IPS-NIHi7 (cell line): ENCODE measurements at regions not wholly inside any gene's neighbourhood (a gene's known extent, or its start where the extent isn't known, plus 50 kb on each side); places are given as distances from the start of the nearest gene placed in this dataset.
"Not testable (repeated sequence)": the region's sequence is repeated elsewhere in the genome, so short reads cannot be mapped to it uniquely, and the experiment has no call there.

Experiments
- DNase-seq: peaks from one replicate; pipeline ENCODE4 v3.0.0; 2012; ENCODE audit warnings: mixed read lengths; ENCODE audit errors: extremely low spot score

DNA sequence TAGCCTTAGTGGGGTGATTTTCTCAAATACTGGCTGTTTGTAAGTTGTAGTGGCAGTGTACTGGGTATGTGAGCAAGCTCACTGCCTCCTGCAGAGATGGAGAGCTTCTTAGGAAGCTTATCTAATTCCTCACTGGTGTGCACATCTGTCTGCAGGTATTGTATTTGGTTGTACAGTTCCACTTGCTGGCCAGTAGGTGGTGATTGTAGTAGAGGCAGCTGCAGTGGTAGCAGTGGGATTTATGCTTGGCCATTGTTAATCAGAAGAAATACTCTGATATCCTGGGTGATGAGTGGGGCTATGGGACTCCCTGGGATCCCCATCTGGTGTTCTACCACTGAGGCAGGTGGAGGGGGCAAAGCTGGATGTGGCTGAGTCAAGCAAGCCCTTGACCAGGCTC lies 276.1 kb upstream of the SPAG17 start:
- DNase-seq = peak; percentile 23

DNA sequence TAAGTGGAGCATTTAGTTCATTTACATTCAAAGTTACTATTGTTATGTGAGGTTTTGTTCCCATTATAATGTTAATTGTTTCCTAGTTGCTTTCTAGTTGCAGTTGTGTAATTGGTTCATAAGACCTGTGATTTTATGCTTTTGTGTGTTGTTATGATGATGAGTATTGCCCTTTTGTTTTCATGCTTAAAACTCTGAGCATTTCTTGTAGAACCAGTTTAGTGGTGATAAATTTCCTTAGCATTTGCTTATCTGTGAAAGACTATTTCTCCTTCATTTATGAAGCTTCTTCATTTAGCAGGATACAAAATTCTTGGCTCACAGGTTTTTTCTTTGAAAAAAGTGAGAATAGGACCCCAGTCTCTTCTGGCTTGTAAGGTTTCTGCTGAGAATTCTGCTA lies 274.8 kb upstream of the SPAG17 start:
- no peak for DNase-seq

DNA sequence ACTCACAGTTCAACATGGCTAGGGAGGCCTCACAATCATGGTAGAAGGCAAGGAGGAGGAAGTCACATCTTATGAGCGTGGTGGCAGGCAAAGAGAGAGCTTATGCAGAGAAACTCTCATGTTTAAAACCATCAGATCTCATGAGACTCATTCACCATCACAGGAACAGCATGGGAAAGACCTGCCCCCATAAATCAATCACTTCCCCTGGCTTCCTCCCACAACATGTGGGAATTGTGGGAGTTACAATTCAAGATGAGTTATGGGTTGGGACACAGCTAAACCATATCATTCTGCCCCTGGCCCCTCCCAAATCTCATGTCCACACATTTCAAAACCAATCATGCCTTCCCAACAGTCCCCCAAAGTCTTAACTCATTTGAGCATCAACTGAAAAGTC lies 268.8 kb upstream of the SPAG17 start:
- not testable (repeated sequence) for DNase-seq

DNA sequence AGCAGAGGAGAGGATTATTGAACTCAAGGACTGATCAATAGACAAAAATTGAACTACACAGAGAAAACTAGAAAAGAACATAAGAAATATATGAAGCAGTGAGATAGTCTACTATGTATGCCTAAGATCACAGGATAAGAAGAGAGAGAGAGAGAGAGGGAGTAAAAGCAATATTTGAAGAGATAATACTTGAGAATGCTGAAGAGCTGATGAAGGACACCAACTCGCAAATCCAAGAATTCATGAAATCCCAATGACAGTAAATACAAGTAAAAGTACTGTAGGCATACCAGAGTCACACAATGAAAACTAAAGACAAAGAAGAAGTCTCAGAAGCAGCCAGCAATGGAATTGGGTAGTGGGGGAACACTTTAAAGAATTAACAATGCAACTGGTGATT lies 260.1 kb upstream of the SPAG17 start:
- no peak for DNase-seq

DNA sequence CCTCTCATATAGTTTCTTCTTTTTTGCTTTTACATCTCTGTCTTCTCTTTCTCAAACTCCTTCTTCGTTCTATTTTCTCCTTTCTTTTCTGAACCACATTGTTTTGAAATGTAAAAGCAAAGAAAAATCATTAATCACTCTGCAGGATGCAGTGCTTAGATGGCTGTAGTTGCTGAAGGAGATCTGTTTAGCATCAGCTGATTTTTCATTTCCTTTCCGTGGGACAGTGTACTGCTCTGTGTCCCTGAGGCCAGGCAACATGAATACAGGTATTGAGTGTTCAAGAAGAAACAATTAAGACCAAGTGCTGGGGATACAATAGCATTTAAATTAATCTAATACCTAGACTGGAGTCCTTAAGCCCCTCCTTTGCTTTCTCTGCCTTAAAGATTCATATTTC lies 257.2 kb upstream of the SPAG17 start:
- DNase-seq = no peak

DNA sequence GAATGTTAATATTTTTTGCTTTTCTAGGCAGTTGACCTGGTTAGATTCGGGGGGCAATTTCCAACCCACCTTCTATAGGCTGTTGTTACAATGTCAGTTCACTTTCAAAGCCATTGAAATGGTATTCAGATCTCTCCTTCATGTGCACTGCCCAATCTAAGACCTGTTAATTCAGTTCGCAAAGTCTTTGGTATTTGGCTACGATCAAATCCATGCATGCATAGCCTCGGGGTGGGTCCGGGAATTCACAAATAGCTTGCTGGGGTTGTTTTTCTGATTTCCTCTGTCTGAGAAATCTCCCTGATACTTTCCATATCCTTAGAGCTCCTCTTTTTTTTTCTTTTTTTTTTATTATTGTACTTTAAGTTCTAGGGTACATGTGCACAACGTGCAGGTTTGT lies 252.6 kb upstream of the SPAG17 start:
- no peak for DNase-seq

DNA sequence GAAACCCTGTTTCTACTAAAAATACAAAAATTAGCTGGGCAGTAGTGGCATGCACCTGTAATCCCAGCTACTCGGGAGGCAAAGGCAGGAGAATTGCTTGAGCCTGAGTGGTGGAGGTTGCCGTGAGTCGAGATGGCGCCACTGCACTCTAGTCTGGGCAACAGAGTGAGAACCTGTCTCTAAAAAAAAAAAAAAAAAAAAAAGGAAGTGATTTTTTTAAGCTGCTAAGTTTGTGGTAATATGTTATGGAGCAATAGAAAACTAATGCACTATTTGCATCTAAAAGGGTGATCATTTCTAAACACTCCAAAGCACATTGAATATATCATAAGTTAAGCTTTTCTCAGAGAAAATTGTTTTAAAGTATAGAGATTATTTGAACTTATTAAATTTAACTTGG lies 244.8 kb upstream of the SPAG17 start:
- no peak for DNase-seq

DNA sequence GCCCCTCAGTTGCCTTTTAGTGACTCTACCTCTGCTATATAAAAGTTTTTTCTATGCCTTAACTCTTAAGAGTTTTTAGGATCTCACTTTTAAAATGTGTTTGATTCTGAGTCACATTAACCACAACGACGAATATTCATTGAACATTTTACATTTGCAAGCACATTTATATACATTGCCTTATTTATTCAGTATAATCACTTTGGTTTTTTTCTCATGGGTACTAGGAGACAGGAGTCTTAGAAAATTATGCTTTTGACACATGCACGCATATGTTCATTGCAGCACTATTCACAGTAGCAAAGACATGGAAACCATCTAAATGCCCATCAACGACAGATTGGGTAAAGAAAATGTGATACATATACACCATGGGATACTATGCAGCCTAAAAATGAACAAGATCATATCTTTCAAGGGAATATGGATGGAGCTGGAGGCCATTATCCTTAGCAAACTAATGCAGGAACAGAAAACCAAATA lies 236.9 kb upstream of the SPAG17 start:
- no peak for DNase-seq

DNA sequence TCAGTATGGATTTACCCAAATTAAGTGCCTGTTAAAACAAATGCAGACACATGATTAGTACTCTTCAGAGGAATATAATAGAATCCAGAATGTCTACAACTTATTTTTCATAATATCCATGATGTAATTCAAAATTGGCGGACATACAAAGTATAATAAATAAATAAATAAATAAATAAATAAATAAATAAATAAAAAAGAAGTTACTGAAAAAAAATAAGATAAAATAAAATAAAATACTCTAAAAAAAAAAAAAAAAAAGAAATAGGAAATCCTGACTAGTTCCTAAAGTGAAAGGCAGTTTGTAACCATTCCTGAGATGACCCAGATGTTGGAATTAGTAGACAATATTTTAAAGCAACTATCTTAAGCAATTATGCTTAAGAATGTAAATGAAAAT lies 219.0 kb upstream of the SPAG17 start:
- DNase-seq = no peak

DNA sequence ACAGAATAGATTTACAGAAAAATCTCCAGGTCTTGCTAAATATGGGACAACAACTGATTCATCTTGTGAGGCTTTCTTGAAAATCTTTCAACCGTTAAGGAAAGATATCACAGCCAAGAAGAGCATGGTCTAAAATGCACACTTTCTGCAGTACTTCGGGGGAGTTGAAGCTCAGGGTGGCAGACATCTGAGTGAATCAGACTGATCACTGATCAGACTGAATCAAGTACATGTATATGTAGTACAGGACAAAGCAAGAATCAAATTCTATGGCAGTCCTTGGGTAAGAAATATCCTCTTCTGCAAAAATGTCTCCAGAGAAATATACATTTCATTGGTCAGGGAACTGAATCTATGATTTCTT lies 212.4 kb upstream of the SPAG17 start:
- no peak for DNase-seq

DNA sequence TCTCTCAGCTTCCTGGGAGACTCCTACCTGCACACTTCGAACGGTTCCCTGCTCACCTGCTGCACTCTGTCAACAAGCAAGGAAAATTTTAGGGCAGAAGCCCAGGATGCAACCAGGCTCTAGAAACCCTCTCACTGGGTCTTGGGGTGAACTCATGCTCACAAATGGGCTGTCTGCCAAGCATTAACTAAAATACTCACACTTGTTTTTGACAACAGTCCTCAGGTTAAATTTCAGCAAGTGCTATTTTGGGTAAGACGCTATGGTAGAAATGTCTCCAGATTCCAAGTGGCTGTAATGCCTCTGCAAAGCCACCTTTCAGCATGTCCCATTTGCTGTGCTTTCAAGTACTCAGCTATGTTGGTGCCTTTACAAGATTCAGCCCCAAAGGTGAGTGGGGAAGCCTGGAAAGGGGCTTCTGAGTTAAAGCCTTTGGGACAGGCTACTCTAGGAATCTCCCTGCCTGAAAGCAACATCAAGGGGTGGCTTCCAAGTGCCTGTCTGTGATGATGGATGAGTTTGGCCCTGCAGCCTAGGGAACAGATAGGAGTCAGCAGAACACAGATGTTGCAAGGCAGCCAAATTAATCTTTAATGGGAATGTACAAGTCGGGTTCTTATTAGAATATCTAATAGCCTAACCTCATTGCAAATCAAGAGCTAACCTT lies 211.9 kb upstream of the SPAG17 start:
- DNase-seq = no peak

DNA sequence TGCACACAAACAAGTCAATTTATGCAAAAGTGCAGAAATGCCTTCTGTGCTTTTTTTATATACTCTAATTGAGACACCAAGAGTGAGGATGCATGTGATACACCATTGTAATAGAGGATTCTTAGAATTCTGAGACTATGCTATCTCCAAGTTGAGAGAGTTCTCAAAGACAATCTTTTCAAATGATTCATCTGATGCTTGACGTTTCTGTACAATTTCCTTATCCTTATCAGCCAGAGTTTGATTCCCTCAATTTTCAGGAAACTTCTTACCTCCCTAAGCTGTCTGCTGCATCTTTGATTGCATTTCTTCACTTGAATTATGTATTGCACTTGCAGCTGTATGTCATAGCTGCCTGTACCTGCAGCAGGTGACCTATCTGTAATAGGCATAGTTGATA lies 211.3 kb upstream of the SPAG17 start:
- DNase-seq = no peak

DNA sequence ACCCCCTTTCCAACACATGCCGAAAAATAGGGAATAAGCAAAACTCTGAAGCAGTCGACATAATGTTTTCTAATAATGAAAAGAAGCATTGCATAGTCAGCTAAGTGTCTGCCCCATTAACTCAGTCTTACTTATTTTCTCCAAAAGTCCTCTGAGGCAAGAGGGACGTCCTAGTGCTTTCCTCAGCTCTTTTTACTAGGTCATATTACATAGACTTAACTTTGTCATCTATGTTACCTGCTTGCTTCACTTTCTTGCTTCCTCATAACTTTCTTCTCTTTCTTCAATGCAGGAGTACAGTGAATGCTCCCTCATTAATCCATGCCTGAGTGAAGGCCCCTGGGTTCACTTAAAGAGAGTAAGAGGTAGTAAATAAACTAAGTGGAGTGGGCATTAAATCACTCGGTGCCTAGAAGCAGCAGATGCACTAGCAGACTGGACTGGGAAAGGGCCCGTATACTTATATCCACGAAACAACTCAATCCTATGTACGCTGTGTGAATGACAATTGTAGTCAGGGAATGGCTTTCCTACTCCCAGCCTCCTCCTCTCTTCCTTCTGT lies 210.5 kb upstream of the SPAG17 start:
- no peak for DNase-seq

DNA sequence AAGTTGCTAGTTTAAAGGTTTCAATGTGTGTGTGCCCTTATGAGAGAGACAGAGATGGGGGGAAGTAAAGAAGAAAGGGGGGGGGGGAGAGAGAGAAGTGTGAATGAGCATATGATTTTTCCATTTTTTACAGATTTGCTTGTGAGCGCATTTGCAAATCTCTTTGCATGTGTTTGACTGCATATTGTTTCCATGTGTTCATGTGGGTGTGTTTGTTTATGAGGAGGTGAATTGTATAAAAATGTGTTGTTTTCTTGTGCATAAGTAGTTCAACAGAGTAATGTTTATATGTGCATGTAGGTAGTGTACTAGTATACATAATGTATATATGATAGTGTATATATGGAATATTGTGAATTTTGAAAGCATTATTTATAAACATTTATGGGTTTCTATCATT lies 205.9 kb upstream of the SPAG17 start:
- DNase-seq = no peak

DNA sequence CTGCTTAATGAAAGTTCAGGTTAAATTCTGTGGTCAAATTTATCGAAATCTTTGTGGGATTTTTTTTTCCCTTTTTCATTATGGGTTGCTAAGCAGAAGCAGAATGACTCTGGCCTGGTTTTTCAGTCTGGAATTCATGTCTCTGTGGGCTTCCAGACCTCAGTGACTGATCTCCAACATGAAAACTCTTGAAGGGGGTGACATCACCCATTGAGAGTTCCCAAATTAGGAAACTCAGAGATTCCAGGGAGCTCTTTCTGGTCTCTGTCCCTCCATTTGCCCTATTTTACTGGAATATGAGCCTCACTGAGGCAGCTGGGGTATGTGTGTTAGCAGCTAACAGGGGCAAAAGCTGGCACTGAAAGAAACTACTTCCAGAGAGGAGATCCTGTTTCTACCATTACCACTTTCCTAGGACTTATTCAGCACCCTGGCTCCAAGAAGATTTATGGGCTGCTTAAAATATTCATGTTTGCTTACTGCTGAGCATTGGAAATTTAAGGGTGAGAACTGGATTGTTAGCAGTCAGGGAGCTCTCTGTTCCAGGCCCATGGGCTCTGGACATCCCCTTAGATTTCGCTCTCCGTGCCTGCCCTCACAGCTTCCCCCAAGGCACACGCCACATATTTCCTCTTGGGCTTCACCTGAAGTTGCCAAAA lies 203.4 kb upstream of the SPAG17 start:
- no peak for DNase-seq

DNA sequence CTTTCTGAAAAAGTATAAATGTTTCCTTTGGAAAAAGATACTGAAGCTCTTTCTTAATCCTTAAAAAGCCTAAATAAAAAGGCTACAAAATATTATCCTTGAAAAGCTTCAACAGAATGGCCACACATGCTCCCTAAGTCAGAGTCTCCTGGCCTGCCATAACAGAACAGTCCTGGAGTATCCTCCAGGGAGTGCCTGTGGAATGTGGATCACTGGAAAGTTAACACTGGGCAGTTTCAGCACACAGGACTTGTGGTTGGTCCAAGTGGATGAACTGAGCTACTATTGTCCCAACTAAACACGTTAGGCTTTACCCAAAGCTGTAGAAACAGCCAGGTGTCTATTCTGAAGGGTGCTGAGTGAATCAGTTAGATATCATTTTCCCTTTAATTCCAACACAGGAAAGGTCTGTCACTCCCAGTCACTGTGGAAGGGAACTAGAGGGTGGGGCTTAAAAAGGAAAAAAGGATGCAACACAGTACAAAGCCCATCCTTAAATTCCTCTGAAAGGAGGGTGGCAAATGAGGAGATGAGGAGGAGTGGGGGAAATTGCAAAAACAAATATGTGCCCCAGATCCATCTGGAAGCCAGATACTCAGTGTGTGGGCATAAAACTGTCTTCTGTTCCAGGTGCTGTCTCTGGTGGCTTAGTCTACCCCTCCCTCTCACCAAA lies 196.3 kb upstream of the SPAG17 start:
- DNase-seq = no peak

DNA sequence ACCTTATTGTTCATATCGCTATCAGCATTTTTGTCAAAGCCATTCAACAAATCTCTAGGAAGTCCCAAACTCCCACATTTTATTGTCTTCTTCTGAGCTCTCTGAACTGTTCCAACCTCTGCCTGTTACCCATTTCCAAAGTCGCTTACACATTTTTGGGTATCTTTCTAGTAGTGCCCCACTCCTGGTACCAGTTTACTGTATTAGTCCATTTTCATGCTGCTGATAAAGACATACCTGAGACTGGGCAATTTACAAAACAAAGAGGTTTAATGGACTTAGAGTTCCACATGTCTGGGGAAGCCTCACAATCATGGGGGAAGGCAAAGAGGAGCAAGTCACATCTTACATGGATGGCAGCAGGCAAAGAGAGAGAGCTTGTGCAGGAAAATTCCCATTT lies 192.2 kb upstream of the SPAG17 start:
- DNase-seq = not testable (repeated sequence)

DNA sequence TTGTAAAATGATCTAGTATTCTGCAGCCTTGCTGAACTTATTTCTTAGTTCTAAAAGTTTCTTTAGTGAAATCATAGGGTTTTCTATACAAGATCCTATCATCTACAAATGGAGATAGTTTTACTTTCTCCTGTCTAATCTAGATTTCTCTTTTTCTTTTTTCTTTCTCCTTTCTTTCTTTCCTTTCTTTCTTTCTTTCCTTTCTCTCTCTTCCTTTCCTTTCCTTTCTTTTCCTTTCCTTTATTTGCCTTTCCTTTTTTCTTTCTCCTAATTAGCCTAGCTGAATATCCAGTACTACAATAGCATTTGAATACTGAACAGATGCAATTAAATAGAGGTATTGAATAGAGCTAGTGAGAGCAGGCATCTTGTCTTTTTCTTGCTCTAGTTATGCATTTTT lies 186.6 kb upstream of the SPAG17 start:
- DNase-seq = no peak

DNA sequence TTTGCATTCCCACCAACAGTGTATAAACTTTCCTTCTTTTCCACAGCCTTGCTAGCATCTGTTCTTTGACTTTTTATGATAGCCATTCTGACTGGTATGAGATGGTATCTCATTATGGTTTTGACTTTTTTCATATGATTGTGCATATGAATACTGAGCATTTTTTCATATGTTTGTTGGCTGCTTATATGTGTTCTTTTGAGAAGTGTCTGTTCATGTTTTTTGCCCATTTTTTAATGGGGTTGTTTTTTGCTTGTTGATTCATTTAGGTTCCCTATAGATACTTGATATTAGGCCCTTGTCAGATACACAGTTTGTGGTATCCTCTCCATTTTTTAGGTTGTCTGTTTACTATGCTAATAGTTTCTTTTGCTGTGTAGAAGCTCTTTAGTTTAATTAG lies 185.8 kb upstream of the SPAG17 start:
- no peak for DNase-seq

DNA sequence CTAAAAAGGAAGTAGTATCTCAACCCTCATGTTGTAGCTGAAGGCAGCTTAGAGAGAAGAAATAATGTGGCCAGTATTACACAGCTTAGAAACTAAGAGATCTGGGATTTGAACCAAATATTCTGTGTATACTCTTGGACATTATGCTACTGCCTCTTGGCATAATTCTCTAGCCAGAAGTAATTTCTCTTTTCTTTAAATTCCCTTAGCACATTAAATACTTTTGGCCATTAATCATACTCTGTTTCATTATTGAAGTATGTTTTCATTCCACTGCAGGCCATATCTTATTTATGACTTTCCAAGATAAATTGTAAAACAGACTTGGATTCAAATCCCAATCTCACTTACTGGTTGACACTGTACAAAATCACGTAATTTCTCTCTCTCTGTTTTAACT lies 181.3 kb upstream of the SPAG17 start:
- no peak for DNase-seq

DNA sequence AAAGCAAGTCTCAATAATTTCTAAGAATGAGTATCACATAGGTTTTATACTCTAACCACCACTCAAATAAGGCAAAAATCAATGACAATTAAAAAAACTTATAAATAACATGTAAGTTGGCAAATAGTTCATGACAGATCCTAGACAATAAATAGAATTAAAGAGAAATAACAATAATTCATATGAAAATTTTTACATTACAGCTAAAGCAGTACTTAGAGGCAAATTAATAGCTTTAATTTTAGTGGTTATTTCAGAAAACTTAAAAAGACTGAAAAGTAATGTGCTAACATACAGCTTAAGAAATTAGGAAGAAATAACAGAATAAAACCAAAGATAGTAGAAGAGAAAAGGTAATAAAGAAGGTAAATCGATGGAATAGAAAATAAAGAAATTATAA lies 179.9 kb upstream of the SPAG17 start:
- DNase-seq = no peak

DNA sequence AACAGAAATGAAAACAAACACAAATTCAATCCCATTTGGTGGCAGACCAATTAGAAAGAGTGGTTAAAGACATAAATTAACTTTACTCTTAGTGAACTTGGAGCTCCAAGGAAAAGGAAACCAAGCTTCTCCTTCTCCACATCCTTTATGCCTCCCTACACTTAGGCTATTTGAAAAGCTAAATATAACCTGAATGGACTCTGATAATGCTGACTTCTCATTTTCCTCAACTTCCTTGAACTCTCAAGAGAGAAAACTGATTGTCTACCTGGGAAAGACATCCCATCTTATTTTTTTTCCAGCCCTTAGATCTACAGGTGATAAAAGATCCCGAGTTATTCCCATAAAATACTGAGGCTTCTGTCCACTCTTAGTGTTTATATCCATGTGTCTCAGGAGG lies 178.4 kb upstream of the SPAG17 start:
- DNase-seq = no peak

DNA sequence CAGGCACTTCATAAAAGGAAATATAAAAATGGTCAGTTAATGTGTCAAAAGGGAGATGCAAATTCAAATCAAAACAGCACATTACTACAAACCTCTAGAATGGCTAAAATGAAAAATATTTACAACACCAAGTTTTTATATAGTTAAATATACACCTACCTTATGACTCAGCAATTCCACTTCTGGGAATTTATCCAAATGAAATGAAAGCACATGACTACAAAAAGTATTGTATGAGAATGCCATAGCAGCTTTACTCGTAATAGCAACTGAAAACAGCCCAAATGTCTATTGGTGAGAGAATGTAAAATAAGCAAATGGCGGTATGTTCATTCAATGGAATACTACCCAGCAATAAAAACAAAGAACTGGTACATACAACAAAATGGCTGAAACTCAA lies 175.8 kb upstream of the SPAG17 start:
- no peak for DNase-seq
